GM19372 (cell line): ENCODE measurements at regions not wholly inside any gene's neighbourhood (a gene's known extent, or its start where the extent isn't known, plus 50 kb on each side); places are given as distances from the start of the nearest gene placed in this dataset.
"Not testable (repeated sequence)": the region's sequence is repeated elsewhere in the genome, so short reads cannot be mapped to it uniquely, and the experiment has no call there.

ENCODE experiments used
- ATAC-seq: cut with Tn5 transposase; IDR thresholded peaks from one replicate; pipeline ENCODE4 v1.9.1; 2021; ENCODE audit warnings: mild to moderate bottlenecking, low read depth, moderate library complexity; ENCODE audit not compliant: unreplicated experiment

DNA sequence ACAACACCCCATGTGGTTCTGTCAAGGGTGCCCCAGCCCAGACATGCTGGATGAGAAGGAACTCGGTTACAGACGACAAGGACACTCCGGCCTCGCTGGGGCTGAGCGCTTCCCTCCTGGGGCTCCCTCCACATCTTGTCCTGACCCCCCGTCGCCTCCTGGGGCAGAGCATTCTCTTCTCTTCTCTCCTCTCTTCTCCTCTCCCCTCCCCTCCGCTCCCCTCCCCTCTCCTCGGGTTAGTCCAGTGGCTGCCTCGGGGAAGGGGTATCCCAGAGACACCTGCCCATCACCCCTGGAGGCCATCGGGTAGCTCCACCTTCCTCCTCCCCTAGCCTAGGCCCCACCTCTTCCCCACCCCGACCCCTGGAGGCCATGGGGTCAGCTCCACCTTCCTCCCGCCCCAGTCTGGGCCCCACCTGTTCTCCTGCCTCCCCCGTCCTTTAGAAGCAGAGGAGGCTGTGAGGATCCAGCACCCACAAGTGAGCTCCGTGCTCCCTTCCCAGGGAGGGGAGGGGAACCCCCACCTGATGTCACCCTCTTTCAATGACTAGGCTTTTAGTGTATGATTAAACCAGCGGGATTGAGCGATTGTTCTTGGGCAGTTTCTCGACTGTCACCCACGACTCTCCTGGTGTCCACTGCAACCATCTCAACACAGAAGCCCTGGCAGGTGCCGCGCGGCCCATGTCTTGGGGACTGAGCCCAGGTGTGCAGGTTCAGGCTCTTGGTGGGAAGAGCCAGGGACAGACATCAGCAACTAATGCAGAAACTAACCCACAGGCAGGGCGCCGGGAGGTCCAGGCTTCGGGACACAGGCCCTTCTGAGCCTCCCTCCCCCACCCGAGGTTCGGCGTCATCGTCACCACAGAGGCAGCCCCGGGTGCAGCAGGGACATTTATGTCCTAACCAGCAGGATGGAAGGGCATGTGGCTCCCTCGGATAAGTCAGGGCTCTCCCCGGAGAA is 330.4 kb downstream of the ADGRD1 start:
- ATAC-seq = not testable (repeated sequence)

DNA sequence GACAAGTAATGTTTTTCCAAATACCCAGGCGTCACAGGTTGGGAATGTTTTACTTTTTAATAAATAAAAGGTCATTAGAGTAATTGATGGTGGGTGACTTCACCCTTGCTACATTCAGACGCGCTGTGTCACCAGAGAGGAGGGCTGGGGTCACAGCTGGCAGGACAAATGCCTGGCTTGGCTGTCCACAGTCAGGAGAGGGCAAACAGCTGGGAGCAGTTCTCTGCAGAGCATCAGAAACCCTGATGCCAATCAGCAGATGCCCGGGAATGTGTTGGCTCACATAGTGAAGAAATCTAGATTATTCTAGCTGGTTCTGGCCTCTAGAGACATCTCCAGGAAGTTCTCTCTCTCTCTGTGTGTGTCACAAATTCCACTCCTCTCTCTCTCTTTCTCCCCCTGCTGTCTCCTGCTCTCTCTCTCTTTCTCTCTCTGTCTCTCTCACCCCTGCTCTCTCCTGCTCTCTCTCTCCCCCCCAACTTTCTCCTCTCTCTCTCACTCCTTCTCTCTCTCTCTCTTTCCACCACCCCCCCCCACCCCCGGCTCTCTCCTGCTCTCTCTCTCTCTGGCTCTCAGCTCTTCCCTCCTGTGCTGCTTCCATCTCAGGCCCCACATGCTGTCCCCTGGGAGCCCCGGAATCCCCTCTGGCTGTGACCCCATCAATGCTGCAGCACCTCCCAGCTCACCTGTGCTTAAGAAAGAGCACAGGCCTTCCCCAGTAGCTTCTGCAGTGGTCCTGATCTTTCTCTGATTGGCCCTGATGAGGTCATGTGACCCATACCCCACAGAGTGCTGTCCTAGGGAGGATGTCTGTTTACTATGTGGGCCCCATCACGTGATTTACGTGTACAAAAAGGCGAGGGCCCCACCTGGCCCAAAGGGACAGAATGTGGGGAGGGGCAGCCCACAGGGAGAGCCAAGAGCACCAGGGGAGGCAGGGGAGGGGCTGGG is 331.5 kb downstream of the ADGRD1 start:
- not testable (repeated sequence) for ATAC-seq

DNA sequence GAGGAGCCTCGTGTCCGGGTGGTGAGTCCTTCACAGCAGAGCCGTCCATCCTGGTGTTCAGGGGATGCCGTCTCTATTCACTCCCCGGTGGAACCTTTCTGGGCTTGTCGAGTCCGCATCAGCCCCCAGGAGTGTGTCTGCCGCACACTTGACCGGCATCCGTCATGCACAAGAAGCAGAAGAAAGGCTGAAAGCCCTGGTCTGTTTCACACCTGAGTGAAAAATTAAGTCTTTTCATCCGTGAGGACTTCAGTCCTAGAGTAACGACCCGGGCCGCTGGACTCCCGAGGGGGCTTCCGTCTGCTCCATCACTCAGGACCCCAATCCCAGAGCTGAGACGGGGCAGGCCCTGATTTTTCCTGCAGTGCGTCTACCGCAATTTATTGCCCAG is 332.2 kb downstream of the ADGRD1 start:
- not testable (repeated sequence) for ATAC-seq

DNA sequence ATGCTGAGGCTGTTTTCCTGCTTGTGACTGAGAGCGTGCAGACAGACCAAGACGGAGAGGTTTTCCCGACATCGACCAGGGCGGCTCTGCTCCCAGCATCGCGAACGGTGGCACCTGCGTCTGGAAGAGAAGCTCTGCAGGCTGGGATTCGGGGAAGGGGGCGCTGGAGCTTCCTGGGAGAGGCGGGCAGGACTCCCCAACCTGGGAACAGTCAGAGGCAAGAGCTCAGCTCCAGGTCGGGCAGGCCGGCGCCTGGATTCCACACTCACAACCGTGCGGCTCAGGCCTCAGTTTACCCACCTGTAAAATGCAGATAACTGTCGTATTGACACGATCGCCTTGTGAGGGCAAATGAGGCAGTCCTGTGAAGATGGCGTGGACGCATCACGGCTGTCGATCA is 332.6 kb downstream of the ADGRD1 start:
- not testable (repeated sequence) for ATAC-seq

DNA sequence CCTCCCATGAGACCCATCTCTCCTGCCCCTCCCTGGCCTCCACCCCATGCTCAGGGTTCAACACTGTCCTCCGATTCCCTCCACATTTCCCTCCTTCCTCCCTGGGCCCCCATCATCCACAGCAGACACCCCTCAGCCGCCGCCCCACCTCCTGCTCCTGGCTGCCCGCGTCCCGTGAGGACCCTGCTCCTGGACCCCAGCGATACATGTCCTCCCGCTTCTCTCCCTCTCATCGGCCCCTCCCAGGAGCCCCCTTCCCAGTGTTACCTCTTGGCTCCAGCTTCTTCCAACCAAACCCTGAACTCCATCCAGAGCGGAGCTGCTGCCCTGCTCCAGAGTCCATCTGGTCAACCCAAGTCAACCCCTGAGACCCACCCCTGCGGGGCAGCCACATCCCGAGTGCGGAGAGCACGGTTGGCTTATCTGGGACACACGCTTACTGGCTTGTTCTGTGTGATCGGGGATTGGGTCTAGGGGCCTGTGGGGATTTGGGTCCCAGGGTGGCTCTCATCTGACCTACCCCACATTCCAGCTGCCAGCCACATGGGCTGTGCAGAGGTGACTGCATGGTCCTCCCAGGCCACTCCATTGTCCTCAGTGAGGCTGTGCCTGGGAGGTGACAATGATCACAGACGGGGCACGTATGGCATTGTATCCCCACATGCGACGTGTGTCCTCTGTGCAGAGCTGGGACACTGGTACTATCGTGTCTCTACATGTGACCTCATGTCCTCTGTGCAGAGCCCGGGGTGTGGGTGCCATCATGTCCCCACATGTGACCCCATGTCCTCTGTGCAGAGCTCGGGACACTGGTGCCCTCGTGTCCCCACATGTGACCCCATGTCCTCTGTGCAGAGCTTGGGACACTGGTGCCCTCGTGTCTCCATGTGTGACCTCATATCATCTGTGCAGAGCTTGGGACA is 333.6 kb downstream of the ADGRD1 start:
- no peak for ATAC-seq

DNA sequence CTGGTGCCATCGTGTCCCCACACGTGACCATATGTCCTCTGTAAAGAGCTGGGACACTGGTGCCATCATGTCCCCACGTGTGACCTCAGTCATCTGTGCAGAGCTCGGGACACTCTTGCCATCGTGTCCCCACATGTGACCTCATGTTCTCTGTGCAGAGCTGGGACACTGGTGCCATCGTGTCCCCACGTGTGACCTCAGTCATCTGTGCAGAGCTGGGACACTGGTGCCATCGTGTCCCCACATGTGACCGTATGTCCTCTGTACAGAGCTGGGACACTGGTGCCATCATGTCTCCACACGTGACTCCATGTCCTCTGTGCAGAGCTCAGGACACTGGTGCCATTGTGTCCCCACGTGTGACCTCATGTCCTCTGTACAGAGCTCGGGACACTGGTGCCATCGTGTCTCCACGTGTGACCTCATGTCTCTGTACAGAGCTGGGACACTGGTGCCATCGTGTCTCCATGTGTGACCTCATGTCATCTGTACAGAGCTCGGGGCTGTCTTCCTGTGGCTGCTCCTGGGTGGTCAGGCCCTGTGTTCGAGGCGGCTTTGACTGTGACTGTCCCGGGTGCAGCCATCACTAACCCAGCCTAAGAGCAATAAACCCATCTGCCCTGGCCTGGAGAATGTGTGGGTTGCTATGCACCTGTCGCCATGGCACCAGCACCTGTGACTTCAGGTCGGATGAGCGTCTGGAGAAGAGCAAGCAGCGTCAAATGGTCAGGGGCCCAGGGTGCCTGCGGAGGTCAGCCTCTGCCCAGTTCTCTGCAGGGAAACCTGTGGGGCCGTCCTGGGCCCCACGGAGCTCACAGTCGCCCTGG is 334.4 kb downstream of the ADGRD1 start:
- no peak for ATAC-seq

DNA sequence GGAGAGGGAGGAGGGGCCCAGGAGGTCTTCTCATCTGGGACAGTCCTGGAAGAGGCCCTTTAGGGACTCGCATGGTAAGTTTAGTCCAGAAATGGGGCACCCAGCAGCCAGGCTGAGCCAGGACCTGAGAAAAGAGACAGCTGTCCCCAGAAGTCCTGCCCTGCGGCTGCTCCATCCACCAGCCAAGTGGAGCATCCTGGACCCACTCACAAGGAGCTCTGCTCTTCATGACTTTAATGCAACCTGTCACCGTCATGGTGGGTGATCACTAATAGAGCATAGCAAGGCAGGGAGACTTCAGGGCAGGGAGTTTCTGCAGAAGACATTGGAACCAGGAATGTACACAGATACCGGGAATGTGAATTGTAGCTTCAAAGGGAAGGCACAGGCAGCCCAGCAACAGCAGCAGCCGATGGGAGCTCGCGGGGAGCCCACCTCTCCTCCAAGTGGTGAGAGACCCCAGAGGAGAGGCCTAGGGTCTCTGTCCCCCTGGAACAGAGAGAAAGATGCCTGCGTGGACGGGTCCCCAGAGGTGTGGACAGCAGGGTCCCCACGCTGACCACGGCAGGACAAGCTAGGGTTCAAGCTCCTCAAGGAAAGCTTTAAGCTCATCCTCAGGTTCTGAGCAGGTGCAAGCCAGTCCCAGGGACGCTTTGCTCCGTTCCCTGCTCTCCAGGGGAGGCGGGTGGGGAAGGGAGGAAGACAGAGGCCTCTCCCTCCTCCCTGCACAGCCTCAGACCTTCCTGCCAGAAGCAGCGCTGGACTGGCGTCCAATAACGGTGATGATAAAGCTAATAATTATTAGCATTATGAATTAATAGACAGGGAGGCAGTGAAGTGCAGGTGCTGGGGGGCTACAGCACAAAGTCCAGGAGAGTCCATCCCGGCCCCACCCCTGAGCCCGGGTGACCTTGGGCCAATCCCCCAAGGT is 335.3 kb downstream of the ADGRD1 start:
- not testable (repeated sequence) for ATAC-seq

DNA sequence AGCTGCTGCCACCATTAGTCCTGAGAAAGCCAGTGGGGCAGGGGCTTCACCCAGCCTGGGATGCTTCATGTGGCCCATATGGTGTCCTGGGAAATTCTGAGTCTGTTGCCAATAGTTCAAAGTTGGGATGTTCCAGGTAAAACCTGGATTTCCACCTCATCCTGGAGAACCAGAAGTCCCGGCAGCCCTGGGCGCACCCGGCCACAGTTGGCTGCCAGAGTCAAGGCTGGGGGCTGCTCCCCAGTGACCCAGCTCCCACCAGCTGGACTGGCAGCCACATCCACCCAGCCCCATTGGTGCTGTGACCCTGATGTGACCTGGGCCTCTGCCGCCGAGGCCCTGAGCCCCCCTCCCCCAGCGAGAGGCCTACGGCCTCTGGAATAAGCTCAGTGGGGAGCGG is 336.1 kb downstream of the ADGRD1 start:
- not testable (repeated sequence) for ATAC-seq

DNA sequence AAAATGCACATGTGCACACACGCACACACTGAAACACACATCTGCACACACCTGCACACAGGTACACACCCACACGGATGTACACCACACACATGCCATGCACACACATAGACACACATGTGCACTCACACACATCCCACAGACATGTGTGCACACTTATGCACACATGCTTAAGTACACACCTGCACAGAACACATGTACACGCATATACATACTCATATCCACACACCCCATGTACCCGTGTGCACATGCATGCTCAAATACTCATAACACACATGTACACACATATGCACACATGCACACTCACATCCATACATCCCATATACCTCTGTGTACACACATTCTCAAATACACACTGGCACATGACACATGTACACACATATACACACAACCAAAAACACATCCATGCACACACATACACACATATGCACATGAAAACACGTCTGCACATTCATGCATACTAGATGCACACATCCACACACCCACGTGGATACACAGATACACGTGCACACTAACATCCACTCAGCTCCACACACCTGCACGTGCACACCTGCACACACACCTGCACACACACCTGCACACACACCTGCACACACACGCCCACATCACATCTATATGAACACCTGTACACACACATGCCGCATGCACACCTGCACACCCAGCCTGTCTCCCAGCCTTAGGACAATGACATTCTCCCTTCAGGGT is 336.7 kb downstream of the ADGRD1 start:
- no peak for ATAC-seq

DNA sequence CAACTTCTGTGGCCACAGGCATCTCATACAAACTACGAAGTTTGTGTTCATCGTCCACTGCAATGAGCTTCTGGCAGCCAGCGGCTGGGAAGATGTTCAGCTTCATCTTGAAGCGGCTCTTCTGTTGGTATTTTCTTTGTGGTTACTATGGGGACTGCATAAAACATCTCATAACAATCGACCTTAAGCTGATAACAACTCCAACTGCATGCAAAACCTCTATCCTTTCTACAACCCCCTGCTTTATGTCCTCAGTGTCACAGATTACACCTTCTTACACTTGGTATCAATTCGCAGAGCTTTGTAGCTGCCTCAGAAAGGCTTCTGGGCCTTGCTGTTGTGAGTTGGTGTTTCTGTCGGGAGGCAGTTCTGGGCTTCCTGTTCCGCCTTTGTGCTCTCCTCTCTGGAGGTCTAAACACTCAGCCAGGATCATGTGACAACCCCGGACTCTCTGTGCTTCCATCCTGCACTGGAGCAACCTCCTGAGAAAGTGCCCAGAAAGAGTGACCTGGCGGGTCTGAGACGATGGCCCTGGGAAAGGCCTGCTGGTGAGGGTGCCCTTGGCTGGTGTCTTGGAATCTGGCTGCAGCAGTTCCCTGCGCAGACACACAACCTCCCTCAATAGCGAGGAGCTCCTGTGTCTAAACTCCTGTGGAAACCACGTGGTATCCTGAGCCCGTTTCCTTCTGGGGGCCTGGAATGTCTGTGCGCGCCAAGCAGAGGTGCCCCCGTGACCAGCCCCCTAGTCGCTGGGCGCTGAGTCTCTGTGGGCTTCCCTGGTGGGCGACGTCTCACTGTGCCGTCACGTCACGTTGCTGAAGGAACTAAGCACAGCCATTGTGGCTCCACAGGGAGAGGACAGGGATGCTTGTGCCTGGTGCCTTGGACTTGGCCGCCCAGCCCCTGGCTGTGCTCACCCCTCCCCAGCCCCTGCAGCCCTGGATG is 339.6 kb downstream of the ADGRD1 start:
- not testable (repeated sequence) for ATAC-seq

DNA sequence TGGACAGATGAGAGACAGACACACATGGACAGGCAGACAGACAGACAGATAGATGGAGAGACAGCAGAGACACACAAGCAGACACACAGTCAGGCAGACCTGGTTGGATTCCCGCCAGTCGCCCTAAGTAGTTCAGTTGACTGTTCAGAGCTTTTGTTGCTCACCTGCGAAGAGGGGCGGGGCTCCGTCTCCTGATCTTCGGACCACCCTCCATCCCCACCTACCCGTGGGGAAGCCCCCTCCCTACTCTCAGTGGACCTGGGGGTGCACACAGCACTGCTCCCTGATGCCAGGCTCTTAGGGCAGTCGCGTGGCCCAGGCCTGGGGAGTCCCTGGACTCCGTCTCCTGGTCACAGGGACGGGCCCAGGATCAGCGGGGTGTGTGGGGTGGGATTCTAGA is 341.0 kb downstream of the ADGRD1 start:
- ATAC-seq = not testable (repeated sequence)

DNA sequence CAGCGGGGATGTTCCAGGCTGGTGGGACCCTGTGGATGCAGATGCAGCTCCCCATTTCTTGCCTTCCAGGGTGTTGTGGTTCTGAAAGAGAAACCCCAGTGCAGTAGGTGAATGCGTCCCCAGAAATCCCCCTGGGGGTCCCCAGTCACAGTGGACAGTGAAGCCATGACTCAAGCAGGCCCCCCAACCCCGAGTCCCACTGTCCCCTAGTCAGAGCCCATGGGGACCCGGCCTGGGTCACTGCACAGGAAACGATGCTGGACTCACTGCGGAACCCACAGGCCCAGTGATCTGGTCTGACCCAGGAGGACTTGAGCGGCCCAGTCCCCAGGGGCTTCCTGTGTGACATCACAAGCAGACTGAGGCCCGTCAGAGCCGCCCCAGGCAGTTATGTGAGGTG is 341.4 kb downstream of the ADGRD1 start:
- ATAC-seq = not testable (repeated sequence)

DNA sequence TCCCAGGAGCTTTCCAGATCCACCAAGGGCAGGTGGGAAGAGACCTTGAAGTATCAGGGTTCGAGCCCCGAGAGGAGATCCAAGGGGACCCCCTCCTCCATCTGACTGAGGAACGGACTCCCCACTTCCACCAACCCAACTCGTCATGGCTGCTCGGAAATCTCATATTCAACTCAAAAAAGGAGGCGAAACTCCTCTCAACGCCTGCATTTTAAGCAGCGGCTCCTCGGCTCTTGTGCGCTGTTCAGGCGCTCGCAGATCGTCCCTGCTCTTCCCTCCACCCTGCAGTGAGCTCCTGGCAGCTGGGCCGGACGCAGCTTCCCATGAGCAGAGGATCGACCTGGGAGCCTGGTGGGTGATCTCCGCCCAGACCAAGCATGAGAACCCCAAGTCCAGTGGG is 341.9 kb downstream of the ADGRD1 start:
- ATAC-seq = not testable (repeated sequence)

DNA sequence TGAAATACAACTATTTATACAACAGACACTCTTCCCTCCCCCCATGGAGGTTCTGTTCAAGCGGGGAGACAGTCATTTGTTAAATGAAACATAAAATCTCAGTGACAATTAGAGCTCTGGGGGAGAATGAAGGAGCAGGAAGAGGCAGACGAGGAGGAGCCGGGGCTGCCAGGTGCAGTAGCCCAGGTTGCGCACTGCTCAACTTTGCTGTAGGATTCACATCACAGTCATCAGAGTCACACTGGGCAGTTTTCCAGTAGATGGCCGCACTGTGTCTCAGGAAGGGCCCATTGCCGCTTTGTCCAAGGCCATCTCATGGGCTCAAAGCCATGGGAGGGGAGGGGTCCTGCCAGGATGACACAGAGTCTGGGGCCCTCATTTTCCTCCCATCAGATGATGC is 342.4 kb downstream of the ADGRD1 start:
- not testable (repeated sequence) for ATAC-seq

DNA sequence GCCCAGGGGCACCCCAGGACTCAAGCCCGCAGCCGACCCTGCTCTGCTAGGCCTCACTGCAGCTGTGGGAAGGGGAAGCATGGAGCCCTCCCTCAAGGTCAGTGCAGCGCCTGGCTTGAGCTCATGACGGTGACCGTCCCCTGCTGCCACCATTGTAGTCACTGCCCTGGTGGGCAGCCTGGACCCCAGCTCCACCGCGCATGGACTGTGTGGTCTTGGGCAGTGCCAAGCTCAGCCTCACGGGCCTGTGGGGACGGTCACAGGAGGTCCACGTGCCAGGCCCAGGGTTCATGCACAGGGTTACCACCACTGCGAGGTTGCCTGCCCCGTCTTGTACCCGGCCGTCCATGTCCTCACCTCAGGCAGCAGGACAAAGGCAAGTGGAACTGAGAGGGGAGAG is 342.9 kb downstream of the ADGRD1 start:
- not testable (repeated sequence) for ATAC-seq
